ENCODE measurements at regions not wholly inside any gene's neighbourhood (a gene's known extent, or its start where the extent isn't known, plus 50 kb on each side); places are given as distances from the start of the nearest gene placed in this dataset.
"Not testable (repeated sequence)": the region's sequence is repeated elsewhere in the genome, so short reads cannot be mapped to it uniquely, and the experiment has no call there.

DNA sequence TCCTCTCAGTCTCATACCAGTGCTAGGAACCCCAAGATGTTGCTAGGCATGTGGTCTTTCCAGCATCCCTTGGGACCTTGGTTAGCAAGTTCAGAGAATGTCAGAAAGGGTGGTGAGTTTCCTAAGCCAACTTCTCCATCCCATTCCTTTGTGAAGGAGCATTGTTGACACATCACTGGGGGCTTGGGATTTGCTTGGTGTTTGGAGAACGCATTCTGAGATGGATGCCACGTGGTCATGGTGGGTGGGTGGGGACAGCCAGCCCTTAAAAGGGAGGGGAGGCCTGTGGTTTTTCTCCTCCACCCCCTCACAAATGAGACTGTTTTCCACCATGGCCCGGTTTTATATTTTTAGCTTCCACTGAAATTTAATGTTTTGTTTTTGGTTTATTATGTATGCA lies 83.3 kb upstream of the ZNF536 start:
- no peaks in the 10 kb centered on the region for H3K36me3 ChIP-seq
- no peak for DNase-seq
- no peak overlapping the region for H3K4me3 ChIP-seq (ENCODE audit: low read depth, low read length)
- no peaks in the 10 kb centered on the region for H3K9me3 ChIP-seq (ENCODE audit: severe bottlenecking)
- no peak overlapping the region for H3K27ac ChIP-seq
- no peaks in the 10 kb centered on the region for H3K27me3 ChIP-seq (ENCODE audit: insufficient read depth, low read depth, severe bottlenecking)
- TF ChIP-seq CTCF (IDR thresholded peaks at IDR 0.05; ENCODE audit: low read depth, low read length), result no peak

DNA sequence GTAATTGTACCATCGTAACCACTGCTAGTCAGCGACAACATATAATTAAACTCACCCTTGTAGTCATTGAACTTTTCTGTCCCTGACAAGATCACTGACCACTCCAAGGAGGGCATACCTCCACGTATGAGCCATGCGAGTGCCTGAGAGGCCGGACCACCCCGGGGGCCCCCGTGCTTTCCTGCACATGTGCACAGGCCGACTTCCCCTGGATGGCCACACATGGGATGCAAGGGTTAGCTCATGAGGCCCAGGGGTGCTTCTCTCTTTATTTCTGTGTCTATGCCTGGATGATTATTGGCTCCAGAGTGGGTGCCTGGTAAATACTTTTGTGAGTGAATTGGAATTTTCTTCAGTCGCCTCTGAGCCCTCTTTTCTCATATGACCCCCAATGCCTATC lies 82.8 kb upstream of the ZNF536 start:
- H3K27me3 ChIP-seq (ENCODE audit: insufficient read depth, low read depth, severe bottlenecking), result no peaks in the 10 kb centered on the region
- no peak overlapping the region for H3K27ac ChIP-seq
- no peak for TF ChIP-seq CTCF (IDR thresholded peaks at IDR 0.05; ENCODE audit: low read depth, low read length)
- no peak for DNase-seq
- no peaks in the 10 kb centered on the region for H3K9me3 ChIP-seq (ENCODE audit: severe bottlenecking)
- no peaks in the 10 kb centered on the region for H3K36me3 ChIP-seq
- H3K4me3 ChIP-seq (ENCODE audit: low read depth, low read length), result no peak overlapping the region

DNA sequence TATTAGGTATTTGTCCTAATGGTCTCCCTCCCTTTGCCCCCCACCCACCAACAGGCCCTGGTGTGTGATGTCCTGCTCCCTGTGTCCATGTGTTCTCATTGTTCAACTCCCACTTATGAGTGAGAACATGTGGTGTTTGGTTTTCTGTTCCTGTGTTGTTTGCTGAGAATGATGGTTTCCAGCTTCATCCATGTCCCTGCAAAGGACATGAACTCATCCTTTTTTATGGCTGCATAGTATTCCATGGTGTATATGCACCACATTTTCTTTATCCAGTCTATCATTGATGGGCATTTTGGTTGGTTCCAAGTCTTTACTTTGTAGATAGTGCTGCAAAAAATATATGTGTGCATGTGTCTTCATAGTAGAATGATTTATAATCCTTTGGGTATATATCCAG lies 81.4 kb upstream of the ZNF536 start:
- not testable (repeated sequence) for H3K27ac ChIP-seq; H3K36me3 ChIP-seq; H3K4me3 ChIP-seq (ENCODE audit: low read depth, low read length); H3K9me3 ChIP-seq (ENCODE audit: severe bottlenecking); H3K27me3 ChIP-seq (ENCODE audit: insufficient read depth, low read depth, severe bottlenecking); DNase-seq

- no peak for DNase-seq
- no peak overlapping the region for H3K27ac ChIP-seq
- H3K4me3 ChIP-seq (ENCODE audit: low read depth, low read length), result no peak overlapping the region
- H3K9me3 ChIP-seq (ENCODE audit: severe bottlenecking), result no peaks in the 10 kb centered on the region
- no peaks in the 10 kb centered on the region for H3K36me3 ChIP-seq
- no peaks in the 10 kb centered on the region for H3K27me3 ChIP-seq (ENCODE audit: insufficient read depth, low read depth, severe bottlenecking)
- no peak for TF ChIP-seq CTCF (IDR thresholded peaks at IDR 0.05; ENCODE audit: low read depth, low read length)
These were observed 79.0 kb upstream of the ZNF536 start for GRCh38 chr19:30293051-30293785.

DNA sequence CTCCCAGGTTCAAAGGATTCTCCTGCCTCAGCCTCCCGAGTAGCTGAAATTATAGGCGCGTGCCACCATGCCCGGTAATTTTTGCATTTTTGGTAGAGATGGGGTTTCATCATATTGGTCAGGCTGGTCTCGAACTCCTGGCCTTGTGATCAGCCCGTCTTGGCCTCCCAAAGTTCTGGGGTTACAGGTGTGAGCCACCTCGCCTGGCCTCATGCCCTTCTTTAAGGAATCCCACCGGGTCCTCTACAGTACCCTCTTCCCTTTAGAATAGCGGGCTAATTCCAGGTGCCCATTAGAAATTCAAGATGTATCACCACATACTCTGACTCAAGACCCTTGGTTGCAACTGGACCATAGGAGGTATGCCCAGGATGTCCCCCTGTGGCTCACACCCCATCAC lies 74.2 kb upstream of the ZNF536 start:
- H3K9me3 ChIP-seq (ENCODE audit: severe bottlenecking), result no peaks in the 10 kb centered on the region
- no peaks in the 10 kb centered on the region for H3K27me3 ChIP-seq (ENCODE audit: insufficient read depth, low read depth, severe bottlenecking)
- H3K27ac ChIP-seq, result no peak overlapping the region
- no peak for TF ChIP-seq CTCF (IDR thresholded peaks at IDR 0.05; ENCODE audit: low read depth, low read length)
- no peaks in the 10 kb centered on the region for H3K36me3 ChIP-seq
- H3K4me3 ChIP-seq (ENCODE audit: low read depth, low read length), result no peak overlapping the region
- DNase-seq, result no peak

DNA sequence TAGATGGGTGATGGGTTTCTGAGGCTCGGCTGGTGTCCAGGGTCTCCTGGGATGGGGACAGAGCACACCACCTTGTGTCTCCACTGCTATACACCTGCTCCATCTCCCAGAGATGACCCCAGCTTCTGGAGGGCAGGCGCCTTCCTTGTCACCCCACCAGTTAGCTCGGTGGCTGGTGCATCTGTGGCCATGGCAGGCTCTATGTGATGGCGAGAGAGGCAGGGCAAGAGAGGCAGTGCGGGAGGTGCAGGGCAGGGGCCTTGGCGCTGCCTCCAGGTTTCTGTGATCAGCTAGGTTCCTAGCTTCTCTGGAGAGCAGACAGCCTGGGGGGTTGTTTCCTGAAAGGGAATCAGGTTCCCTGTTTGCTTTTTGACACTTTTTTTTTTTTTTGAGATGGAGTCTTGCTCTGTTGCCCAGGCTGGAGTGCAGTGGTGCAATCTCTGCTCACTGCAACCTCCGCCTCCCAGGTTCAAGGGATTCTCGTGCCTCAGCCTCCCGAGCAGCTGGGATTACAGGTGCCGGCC lies 69.0 kb upstream of the ZNF536 start:
- H3K9me3 ChIP-seq (ENCODE audit: severe bottlenecking), result no peaks in the 10 kb centered on the region
- DNase-seq, result no peak

More for the DNA sequence above, 69.0 kb upstream of the ZNF536 start:
- no peak overlapping the region for H3K27ac ChIP-seq
- H3K36me3 ChIP-seq, result no peaks in the 10 kb centered on the region
- no peak overlapping the region for H3K4me3 ChIP-seq (ENCODE audit: low read depth, low read length)
- no peaks in the 10 kb centered on the region for H3K27me3 ChIP-seq (ENCODE audit: insufficient read depth, low read depth, severe bottlenecking)
- TF ChIP-seq CTCF (IDR thresholded peaks at IDR 0.05; ENCODE audit: low read depth, low read length), result no peak

All from WERI-Rb-1 (cell line).